Fibroblast of the aortic adventitia (primary cell): ENCODE measurements at regions not wholly inside any gene's neighbourhood (a gene's known extent, or its start where the extent isn't known, plus 50 kb on each side); places are given as distances from the start of the nearest gene placed in this dataset.

Experiments used
- DNase-seq: peaks from one replicate; pipeline ENCODE4 v3.0.0-alpha.2; 2010; ENCODE audit warnings: low read depth
- H3K4me3 ChIP-seq: 2 replicates; pipeline ENCODE4 v1.5.1; 2011; ENCODE audit warnings: low read depth, mild to moderate bottlenecking, control low read depth, low read length, moderate library complexity
- CTCF ChIP-seq: IDR thresholded peaks from 2 replicates; pipeline ENCODE4 v1.5.1; 2011; ENCODE audit warnings: mild to moderate bottlenecking, low read length, control low read depth, inconsistent platforms; ENCODE audit not compliant: insufficient read depth

GRCh38 chr18:41577529-41577928, 377.5 kb upstream of the PIK3C3 start:
- no peak for DNase-seq
- H3K4me3 ChIP-seq = no peak overlapping the region
- no peak for TF ChIP-seq CTCF

DNA sequence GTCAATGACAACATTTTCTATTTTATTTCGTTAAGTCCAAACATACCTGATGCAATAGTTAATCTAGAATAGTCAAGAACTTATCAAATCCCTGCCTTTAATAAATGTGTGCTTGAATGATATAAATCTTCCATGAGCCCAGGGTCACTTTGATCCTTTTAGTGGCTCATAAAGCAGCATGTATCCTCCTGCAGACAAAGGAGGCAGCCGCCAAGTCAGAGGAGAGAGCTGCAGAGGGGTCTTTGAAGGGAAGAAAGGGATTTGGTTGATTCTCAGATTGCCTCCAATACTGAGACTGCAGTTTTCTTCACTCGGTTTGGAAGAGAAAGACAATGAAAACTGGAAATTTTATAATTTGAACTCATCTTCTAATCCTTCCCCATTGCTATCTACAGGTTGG, 378.4 kb upstream of the PIK3C3 start:
- no peak for TF ChIP-seq CTCF

DNA sequence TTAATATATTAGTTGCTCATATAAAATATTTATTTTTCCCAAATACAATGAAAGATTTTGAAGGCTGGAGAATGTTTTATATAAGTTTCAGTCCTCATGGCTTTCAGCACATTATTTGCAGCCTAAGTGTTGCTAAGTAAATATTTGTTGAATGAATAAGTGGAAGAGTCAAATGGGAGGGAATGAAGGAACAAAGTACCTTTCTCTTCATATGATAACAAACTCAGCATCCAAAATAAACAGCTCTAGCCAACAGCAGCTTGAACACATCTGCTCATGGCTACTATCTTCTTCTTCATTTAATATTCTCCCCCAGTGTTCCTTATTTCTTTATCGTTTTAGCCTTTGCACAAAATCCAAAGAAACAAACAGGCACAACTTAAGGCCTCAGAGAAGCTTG, 385.2 kb upstream of the PIK3C3 start:
- TF ChIP-seq CTCF = no peak
- no peak for DNase-seq
- no peak overlapping the region for H3K4me3 ChIP-seq

More for the DNA sequence above, 378.4 kb upstream of the PIK3C3 start:
- DNase-seq = no peak
- no peak overlapping the region for H3K4me3 ChIP-seq

DNA sequence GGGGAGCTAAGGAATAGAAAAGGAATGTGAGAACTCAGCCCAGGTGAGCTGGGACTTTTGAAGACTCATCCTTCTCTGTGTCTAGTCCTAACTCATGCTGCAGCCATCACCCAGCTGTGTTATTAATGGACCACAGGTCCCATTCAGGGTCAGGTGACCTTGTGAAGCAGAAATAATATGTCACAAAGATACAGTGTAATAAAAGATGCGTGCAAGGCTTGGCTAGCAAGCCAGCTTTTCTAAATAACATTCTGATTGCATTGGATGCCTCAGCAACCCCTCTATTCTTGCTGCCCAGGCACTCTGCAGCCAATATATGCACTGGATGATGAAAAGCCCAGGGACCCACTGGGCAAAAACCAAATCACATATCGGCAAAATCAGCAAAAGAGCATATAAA, 393.1 kb upstream of the PIK3C3 start:
- no peak overlapping the region for H3K4me3 ChIP-seq

GRCh38 chr18:41558715-41559114, 396.3 kb upstream of the PIK3C3 start:
- H3K4me3 ChIP-seq = no peak overlapping the region
- DNase-seq = no peak
- no peak for TF ChIP-seq CTCF

More for the DNA sequence above, 393.1 kb upstream of the PIK3C3 start:
- no peak for TF ChIP-seq CTCF
- DNase-seq = no peak

DNA sequence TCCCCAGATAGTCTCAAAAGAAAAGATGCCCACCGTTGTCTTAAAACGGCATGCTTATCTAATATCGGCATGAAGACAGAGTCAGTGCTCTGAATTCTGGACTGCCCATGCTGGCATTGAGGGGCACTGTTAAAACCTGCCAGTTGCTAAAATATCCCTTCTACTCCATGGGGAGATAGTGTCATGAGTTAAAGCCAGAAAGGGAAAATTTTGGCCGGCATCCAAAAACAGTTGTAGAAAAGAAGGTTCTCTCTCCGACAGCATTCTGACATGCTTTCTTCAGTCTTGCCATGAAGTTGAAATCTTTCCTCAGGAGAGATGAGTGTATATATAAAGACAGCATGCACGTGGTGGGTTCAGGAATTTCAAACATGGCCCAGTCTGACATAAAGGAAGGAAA, 401.3 kb upstream of the PIK3C3 start:
- TF ChIP-seq CTCF = no peak
- H3K4me3 ChIP-seq = no peak overlapping the region
- no peak for DNase-seq

GRCh38 chr18:41548521-41549260, 406.3 kb upstream of the PIK3C3 start:
- TF ChIP-seq CTCF = no peak
- DNase-seq = no peak

More at GRCh38 chr18:41548521-41549260, 406.3 kb upstream of the PIK3C3 start:
- H3K4me3 ChIP-seq = no peak overlapping the region
